Embryonic facial prominence (tissue), 1 donor: ENCODE measurements at regions not wholly inside any gene's neighbourhood (a gene's known extent, or its start where the extent isn't known, plus 50 kb on each side); places are given as distances from the start of the nearest gene placed in this dataset.
"Not testable (repeated sequence)": the region's sequence is repeated elsewhere in the genome, so short reads cannot be mapped to it uniquely, and the experiment has no call there.

Source experiments
- DNase-seq: peaks from one replicate; pipeline ENCODE4 v3.0.0-alpha.2; 2016; ENCODE audit errors: extremely low spot score

GRCh38 chr1:78297836-78298235 lies 192.9 kb upstream of the PTGFR start:
- DNase-seq: no peak

- no peak for DNase-seq
Measured at GRCh38 chr1:78298349-78298748, 192.4 kb upstream of the PTGFR start.

DNA sequence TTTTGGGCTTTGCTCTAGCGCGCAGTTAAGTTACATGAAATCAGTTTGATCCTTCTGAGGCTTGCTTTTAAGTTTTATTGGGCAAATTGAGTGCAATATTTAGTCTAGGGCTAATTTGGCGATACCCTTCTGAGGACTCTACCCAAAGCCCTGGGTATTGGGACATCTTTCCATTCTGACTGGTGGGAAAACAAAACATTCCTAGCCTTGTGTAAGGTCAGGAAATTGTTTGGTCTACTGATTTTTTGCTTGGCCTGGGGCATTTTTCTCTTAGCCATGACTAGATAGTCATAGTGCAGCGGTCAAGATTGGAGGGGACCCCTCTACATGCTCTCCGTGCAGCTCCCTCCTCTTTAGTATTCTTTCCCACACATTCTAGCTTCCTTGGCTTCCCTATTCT lies 189.6 kb upstream of the PTGFR start:
- no peak for DNase-seq

- no peak for DNase-seq
Measured at GRCh38 chr1:78303620-78304019, 187.2 kb upstream of the PTGFR start.

GRCh38 chr1:78304341-78304740 lies 186.4 kb upstream of the PTGFR start:
- DNase-seq: no peak

- DNase-seq: no peak
Measured at GRCh38 chr1:78304761-78305160, 186.0 kb upstream of the PTGFR start.

DNA sequence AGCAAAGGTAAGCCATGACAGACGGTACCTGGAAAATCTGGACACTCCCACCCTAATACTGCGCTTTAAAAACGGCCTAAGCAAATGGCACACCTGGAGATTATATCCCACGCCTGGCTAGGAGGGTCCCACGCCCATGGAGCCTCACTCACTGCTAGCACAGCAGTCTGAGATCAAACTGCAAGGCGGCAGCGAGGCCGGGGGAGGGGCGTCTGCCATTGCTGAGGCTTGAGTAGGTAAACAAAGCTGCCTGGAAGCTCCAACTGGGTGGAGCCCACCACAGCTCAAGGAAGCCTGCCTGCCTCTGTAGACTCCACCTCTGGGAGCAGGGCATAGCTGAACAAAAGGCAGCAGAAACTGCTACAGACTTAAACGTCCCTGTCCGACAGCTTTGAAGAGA lies 180.5 kb upstream of the PTGFR start:
- not testable (repeated sequence) for DNase-seq

DNA sequence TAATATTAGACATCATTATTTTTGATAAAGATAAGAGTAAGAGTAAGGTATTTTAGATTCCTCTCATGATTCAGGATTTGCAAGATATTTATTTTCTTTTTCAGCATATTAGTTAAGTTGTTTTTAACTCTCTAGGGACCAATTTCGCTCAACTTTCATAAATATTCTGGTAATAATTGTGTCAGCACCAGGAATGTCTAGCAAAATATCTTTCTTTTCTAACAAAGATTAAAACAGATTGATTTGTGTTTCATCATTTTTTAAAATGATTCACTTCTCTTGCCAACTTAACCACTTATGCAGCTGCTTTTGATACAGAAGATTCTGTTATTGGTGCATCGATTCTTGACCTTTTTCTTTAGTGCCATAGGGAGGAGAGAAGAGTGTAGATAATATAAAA lies 172.8 kb upstream of the PTGFR start:
- DNase-seq: no peak

DNA sequence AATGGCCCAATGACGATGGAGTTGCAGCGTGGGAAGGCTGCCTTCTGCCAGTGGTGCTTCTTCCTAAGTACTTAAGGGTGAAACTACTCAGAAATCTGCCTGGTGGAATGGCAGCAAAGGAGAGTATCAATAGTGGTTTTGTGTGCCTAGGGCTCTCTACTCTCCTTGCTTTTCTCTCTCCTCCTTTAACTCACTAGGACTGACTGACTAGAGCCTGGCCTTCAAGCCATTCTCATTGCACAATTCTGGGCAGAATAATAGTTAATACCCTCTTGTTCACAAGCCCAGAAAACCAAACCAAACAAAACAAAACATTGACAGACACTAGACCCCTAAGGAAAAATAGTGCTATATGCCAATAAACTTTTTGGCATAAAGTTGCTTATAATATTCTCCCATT lies 171.2 kb upstream of the PTGFR start:
- no peak for DNase-seq

DNA sequence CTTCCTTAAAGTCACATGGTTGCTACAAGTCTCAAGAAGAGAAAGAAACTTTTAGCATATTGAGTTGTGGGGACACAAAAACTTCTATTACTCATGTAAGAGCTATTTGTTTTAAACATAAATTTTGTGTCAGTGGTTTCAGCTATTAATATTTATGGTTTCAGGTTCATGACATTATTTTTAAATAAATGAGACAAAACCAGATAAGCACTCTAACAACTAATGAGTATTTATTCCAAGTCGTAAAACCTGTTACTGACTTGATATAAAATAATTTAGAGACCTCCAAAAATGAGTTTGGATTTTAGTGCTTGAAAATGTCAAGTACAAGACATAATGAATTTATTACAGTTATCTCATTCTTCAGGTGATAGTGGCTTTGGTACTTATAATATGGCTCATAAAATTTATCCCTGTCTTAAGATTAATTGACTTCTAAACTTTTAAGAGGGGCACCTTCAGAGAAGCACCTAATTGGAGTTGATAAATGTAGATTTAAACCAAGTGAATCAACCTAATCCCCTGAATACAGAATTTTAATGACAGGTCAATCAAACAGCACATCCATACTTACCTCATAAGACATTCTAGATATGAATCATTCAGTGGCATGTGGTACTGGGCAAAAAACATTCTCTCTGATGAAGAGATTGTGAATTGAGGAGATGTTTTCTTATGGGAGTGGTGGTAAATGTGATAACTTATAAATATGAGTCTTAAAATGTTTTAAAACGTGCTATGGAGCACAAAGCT lies 167.7 kb upstream of the PTGFR start:
- DNase-seq: no peak

DNA sequence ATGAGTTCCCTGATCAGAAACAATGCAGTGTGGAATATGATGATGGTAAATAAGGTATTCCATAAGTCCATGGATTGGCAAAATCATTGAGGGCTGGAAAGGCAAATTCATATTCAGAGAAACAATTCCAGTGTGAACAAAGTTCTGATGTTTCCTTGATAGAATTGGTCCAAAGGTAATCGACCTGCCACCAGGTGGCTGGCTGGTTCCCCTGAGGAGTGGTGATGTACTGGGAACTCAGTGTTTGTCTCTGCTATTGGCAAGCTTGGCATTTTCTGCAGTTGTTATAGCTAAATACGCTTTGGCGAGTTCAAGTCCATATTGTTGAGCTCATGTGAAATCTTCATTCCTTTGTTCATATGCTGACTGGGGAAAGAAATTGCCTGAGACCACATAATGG lies 165.5 kb upstream of the PTGFR start:
- DNase-seq: no peak

DNA sequence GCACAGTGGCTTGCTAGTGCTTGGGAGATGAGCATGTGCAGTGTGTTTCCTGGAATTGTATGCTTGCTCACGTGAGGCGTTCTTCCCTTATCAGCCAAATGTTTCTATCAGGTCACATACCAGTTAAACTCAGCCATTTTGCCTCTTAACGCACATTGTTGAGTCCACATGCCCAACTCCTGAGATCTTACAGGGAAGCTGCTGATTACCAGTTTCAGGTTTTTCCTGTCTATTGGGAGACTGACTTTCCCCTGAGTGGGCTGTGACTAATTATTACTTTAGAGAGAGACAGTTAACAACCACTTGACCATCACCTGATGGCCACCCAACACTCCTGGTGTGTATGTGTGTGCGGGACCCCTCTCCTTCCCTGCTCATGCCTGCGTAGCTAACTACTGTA lies 161.3 kb upstream of the PTGFR start:
- no peak for DNase-seq

DNA sequence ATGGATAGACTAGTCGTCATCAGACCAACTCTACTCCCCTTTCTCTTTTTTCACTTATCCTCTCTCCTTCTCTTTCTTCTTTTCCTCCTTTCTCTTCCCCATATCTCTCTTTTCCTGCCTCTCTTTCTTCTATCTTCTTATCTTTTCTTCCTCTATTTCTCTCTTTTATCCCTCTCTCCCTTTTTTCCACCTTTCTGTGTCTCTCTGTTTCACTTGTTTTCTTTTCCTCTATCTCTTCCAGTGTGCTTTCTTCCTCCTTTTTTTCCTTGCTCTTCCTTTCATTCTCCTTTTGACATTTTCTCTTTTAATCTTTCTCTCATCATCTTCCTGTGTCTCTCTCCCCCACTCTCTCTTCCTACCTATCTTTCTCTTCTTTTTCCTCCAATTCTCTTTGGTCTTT lies 159.0 kb upstream of the PTGFR start:
- DNase-seq: no peak

DNA sequence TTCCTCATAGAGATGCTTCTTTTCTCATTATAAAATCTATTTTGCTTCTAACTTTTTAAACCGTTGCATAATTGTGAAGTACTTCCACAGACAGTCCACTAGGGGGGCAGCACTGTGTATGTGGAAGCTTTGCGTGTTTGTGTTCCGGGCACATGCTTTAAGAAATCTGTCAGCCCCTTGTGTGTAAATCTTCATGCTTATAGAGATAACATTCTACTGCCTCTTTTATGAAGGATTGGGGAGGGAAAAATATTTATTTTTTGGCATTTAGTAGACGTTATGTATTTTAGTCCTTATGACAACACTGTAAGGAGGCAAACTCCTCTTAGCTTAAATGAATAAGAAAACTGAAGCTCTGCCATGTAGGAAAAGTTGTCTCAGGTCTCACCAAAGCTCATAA lies 157.3 kb upstream of the PTGFR start:
- DNase-seq: no peak

- no peak for DNase-seq
Measured at GRCh38 chr1:78334114-78334513, 156.7 kb upstream of the PTGFR start.

DNA sequence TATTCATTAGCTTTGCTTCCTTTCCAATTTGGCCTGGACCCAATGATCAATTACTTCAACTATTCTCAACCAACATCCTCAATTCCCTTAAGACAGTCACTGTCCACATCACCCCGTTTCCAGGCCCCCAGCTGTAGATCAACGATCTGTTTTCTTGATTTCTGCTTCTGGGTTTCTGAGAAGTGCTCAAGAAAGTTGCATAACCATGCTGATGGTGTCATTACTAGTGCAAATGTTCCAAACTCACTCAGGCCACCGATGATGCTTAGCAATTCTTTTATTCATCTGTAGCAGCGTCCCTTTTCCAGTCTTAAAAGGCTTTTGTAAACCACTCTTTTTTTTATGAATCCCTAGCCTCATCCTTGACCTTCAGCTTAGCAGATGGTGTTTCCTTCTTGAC lies 155.8 kb upstream of the PTGFR start:
- no peak for DNase-seq

DNA sequence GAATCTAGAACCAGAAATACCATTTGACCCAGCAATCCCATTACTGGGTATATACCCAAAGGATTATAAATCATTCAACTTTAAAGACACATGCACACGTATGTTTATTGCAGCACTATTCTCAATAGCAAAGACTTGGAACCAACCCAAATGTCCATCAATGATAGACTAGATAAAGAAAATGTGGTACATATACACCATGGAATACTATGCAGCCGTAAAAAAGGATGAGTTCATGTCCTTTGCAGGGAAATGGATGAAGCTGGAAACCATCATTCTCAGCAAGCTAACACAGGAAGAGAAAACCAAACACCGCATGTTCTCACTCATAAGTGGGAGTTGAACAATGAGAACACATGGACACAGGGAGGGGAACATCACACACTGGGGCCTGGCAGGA lies 154.0 kb upstream of the PTGFR start:
- DNase-seq: not testable (repeated sequence)

- DNase-seq: no peak
Measured at GRCh38 chr1:78339490-78339889, 151.3 kb upstream of the PTGFR start.

DNA sequence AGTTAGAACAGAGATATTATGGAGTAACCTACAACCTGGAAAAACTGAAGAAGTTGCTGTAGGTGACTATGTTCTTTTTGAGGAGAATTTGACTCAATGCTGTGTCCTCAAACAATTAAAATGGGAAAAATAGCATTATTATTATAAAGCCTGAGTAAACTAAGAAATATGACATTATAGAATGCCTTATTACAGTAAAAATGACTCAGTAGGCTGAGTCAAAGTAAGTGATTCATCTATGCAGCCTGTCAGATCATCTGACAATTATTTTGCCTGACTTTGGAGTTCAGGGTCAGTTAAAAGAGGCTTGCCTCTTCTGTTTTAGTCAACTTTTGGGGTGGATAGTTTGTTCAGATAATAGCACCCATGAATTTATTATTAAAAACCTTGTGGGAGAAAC lies 150.8 kb upstream of the PTGFR start:
- DNase-seq: no peak

DNA sequence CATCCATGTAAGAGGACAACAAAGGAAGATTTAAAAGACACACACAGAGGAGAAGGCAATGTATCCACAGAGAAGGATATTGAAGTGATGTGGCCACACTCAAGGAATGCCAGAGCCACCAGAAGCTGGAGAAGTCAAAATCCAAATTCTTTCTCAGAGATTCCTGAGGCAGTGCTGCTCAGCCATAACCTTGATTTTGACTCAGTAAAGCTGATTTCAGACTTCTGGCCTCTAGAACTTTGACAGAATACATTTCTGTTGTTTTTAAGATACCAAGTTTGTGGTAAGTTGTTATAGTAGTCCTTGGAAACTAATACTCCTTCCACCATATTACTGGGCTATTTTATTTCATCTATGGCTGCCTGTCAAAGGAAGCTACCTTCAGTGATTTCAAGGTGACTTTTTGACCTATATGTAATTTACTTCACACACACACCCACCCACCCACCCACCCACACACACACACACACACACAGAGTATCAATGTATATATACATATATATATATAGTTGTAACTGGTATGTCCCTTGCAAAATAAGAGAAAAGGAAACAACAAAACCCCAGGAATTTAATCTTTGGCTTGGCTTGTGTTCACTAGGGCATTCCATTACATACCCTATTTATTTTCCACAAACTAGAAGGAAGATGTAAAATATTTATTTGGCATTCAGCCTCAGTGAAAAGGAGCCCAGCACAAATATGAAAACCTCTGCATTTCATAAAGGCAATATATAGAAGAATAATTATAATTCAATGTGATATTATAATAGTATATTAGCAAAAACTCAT lies 142.1 kb upstream of the PTGFR start:
- no peak for DNase-seq

DNA sequence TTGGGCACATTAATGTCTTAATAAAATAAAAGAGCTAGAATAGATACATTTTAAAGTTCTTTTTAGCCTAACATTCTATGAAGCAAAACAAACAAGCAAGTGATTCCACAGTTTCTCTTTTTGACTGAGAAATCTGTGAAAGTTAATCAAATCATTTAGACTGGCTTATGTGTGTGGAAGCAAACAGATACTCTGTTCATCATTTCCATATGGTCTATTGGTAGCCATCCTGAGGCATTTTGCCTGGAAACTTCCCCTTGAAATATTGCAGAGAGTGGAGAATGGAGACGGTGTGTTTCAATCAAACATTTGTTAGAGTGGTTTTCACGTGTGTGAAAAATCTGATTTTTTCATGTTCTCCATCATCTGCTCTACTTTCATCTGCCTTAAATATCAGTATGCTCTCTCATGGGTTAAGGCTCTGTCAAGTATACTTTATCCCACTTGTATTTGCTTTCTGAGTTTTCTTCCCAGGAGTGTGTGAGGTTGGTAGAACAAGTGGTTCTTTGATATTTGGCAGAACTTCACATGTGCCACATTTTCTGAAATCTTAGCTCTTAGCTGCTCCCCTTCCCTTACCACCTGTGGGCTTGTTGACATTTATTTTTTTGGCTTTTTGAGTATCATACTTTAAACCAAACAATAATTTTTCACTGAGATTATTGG lies 139.1 kb upstream of the PTGFR start:
- no peak for DNase-seq

GRCh38 chr1:78355656-78356055 lies 135.1 kb upstream of the PTGFR start:
- no peak for DNase-seq

- DNase-seq: no peak
Measured at GRCh38 chr1:78358165-78358564, 132.6 kb upstream of the PTGFR start.
